Activated CD8-positive, alpha-beta T cell treated with anti-CD3 and anti-CD28 coated beads for 36 hours (primary cell): ENCODE measurements at regions not wholly inside any gene's neighbourhood (a gene's known extent, or its start where the extent isn't known, plus 50 kb on each side); places are given as distances from the start of the nearest gene placed in this dataset.

Experiments
- ATAC-seq: fragments of 200-7000 bp; cut with Tn5 transposase; one replicate; pipeline ENCODE4 v1.10.0; 2021; ENCODE audit warnings: mild to moderate bottlenecking, moderate library complexity
- CTCF ChIA-PET: fragments of 350-600 bp; sonication (Branson Sonifier 250); formaldehyde crosslinking; loops from one replicate; lab custom pipeline; 2021; ENCODE audit warnings: antibody characterized with exemption; lab: Charles Lee
- POLR2A ChIA-PET: fragments of 350-600 bp; sonication (Branson Sonifier 250); formaldehyde crosslinking; loops from one replicate; lab custom pipeline; 2021; ENCODE audit warnings: antibody characterized with exemption; lab: Charles Lee
- DNase-seq: peaks from one replicate; pipeline ENCODE4 v3.0.0-alpha.2; 2020
- H3K27ac Mint-ChIP-seq: one replicate; pipeline ENCODE4 v1.8.0; 2021; ENCODE audit warnings: mild to moderate bottlenecking, mixed read lengths
- H3K27me3 Mint-ChIP-seq: one replicate; pipeline ENCODE4 v1.8.0; 2021; ENCODE audit warnings: mixed read lengths
- H3K36me3 Mint-ChIP-seq: one replicate; pipeline ENCODE4 v1.8.0; 2021; ENCODE audit warnings: low read depth, mixed read lengths
- H3K4me1 Mint-ChIP-seq: one replicate; pipeline ENCODE4 v1.8.0; 2021; ENCODE audit warnings: low read depth, mixed read lengths
- H3K4me3 Mint-ChIP-seq: one replicate; pipeline ENCODE4 v1.8.0; 2021; ENCODE audit warnings: mild to moderate bottlenecking, moderate library complexity, mixed read lengths
- H3K9me3 Mint-ChIP-seq: one replicate; pipeline ENCODE4 v1.8.0; 2021; ENCODE audit warnings: mixed read lengths
- intact Hi-C: fragments of 100-400 bp; cut with micrococcal nuclease; formaldehyde crosslinking; loops from one replicate; pipeline ENCODE4 v1.10.0; 2022
- TF ChIP-seq, protein P1 (sequence below): fragments of 200-600 bp; IDR thresholded peaks from one replicate; pipeline ENCODE4 v1.8.0; 2022; ENCODE audit warnings: antibody characterized with exemption, mild to moderate bottlenecking

DNA sequence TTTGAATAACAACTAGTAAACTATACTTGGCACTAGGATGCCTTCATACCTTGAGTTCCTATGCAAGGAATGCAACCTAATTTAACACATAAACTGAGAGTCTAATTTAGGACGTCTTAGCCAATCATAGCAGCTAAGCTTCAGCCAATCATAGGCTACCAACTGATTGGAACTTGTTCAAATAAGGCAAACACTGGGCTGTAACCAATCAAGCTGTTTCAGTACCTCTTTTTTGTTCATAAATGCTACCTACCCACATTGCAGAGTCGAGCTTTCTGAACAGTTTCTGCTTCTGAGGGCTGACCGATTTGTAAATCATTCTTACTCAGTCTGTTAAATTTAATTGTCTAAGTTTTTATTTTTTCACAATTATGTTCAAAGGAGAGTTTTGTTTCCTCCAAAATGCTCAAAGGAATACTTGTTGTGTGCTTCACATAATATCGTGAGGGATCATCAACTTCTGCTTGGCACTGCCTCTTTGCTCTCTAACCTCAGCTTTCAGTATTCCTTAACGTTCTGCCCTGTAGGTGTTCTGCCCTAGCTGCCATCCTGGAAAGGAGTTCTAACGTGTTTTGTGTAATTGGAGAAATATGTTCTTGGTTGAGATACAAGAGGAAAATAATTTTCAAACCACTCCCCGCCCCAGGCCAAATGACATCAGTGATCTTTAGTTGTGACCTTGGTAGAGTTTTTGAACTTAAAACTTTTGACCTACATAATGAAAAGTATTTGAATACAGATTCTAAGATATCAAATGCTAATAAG is 380.4 kb upstream of the MIS18BP1 start:
- POLR2A ChIA-PET: no interaction called here
- CTCF ChIA-PET: no interaction called here
- H3K27me3 Mint-ChIP-seq: no peaks in the 10 kb centered on the region

DNA sequence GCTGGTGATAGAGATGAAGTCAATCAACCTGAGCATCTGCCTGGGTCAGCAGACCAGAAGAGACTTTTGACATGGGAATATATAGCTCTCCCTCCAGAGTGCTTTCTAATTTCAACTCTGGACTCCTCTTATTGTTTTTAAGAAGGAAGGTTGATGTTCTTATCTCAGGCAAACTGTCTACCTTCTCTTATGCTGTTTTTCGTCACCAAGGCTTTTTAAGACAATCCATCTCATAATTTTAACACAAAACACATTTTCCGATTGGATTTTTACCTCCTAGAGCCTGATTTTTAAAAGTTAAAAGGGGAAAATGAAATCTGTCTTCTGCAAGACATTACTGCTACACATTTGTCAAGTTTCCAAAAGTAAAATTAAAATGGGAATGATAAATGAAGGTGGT is 368.7 kb upstream of the MIS18BP1 start:
- DNase-seq (no peak), ATAC-seq (no peak)
- POLR2A ChIA-PET: no interaction called here
- Mint-ChIP-seq H3K27ac (no peak overlapping the region), H3K27me3 (no peaks in the 10 kb centered on the region), H3K9me3 (peaks cover 3% of the 10 kb centered on the region), H3K4me3 (no peak overlapping the region), H3K36me3 (no peaks in the 10 kb centered on the region), H3K4me1 (no peaks in the 10 kb centered on the region)
- TF ChIP-seq, protein P1, sequence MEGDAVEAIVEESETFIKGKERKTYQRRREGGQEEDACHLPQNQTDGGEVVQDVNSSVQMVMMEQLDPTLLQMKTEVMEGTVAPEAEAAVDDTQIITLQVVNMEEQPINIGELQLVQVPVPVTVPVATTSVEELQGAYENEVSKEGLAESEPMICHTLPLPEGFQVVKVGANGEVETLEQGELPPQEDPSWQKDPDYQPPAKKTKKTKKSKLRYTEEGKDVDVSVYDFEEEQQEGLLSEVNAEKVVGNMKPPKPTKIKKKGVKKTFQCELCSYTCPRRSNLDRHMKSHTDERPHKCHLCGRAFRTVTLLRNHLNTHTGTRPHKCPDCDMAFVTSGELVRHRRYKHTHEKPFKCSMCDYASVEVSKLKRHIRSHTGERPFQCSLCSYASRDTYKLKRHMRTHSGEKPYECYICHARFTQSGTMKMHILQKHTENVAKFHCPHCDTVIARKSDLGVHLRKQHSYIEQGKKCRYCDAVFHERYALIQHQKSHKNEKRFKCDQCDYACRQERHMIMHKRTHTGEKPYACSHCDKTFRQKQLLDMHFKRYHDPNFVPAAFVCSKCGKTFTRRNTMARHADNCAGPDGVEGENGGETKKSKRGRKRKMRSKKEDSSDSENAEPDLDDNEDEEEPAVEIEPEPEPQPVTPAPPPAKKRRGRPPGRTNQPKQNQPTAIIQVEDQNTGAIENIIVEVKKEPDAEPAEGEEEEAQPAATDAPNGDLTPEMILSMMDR: no peak
- intact Hi-C loops: no loop called here
- CTCF ChIA-PET: no interaction called here

More for the DNA sequence above, 380.4 kb upstream of the MIS18BP1 start:
- intact Hi-C loops: no loop called here
- no peaks in the 10 kb centered on the region for H3K4me1 Mint-ChIP-seq
- DNase-seq: no peak
- no peak overlapping the region for H3K4me3 Mint-ChIP-seq
- no peaks in the 10 kb centered on the region for H3K36me3 Mint-ChIP-seq
- no peak overlapping the region for H3K27ac Mint-ChIP-seq
- ATAC-seq: no peak
- TF ChIP-seq, protein P1: no peak
- peaks cover 3% of the 10 kb centered on the region for H3K9me3 Mint-ChIP-seq

DNA sequence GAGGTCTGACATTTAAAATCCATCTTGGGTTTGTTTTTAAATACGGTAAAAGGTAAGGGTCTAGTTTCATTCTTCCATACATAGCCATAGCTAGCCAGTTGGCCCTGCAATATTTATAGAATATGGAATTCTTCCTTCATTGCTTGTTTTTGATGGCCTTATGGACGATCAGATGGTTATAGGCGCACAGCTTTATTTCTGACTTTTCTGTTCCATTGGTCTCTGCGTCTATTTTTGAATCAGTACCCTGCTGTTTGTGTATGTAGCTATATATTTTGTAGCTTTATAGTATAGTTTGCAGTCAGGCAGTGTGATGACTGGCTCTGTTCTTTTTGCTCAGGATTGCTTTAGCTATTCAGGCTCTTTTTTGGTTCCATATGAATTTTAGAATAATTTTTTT is 366.8 kb upstream of the MIS18BP1 start:
- Mint-ChIP-seq H3K4me3 (no peak overlapping the region), H3K9me3 (peaks cover 2% of the 10 kb centered on the region), H3K36me3 (no peaks in the 10 kb centered on the region), H3K27ac (no peak overlapping the region), H3K27me3 (no peaks in the 10 kb centered on the region), H3K4me1 (no peaks in the 10 kb centered on the region)
- ChIA-PET CTCF (no interaction called here), POLR2A (no interaction called here)
- DNase-seq (no peak), ATAC-seq (no peak)
- TF ChIP-seq, protein P1: no peak
- intact Hi-C loops: no loop called here

DNA sequence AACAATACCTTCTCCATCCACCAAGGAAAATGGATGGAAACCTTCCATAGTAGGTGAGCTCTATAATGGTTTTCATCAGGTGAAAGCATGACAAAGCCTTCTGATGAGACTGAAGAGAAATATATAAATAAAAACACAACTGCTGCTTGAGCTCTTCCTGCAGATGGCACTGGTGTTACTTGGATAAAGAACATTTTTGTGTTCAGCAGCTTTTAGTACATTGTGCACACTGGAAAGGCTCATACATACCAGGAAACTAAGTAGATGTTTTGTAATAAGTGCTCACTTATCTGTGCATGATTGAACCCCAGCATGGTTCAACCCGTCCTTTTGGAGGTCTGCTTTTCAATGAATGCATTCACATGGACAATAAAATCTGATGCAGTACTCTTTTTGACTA is 357.3 kb upstream of the MIS18BP1 start:
- H3K36me3 Mint-ChIP-seq: no peaks in the 10 kb centered on the region
- H3K4me1 Mint-ChIP-seq: no peaks in the 10 kb centered on the region
- peaks cover 5% of the 10 kb centered on the region for H3K9me3 Mint-ChIP-seq
- DNase-seq (no peak), ATAC-seq (no peak)
- intact Hi-C loops: no loop called here
- no peak overlapping the region for H3K4me3 Mint-ChIP-seq
- TF ChIP-seq, protein P1: no peak
- POLR2A ChIA-PET: no interaction called here
- no peaks in the 10 kb centered on the region for H3K27me3 Mint-ChIP-seq
- no peak overlapping the region for H3K27ac Mint-ChIP-seq
- CTCF ChIA-PET: no interaction called here

DNA sequence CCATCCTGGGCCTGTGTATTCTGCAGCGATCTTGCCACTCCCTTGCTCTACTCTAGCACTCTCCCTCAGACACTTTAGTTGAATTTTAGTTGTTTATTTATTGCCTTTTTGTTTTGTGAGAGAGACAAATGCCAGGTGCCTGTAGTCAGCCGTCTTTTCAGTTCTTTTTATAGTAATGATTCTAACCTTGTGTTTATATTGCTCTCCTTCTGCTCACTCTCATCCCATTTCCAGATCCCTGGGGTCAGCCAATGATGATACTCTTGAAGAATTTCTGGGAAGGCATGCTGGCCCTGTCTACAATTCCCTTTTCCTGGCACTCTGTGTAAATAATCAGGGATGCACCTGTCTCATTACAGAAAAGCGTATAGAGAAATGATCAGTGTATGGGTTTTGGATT is 334.1 kb upstream of the MIS18BP1 start:
- Mint-ChIP-seq H3K27me3 (no peaks in the 10 kb centered on the region), H3K27ac (no peak overlapping the region), H3K4me3 (no peak overlapping the region), H3K36me3 (no peaks in the 10 kb centered on the region), H3K4me1 (no peaks in the 10 kb centered on the region), H3K9me3 (peaks cover 9% of the 10 kb centered on the region)
- intact Hi-C loops: no loop called here
- DNase-seq (no peak), ATAC-seq (no peak)
- CTCF ChIA-PET: no interaction called here
- TF ChIP-seq, protein P1: no peak
- POLR2A ChIA-PET: no interaction called here
